ENCODE measurements at regions not wholly inside any gene's neighbourhood (a gene's known extent, or its start where the extent isn't known, plus 50 kb on each side); places are given as distances from the start of the nearest gene placed in this dataset.

GRCh38 chr1:21342961-21343838, 52.9 kb upstream of the ECE1 start (continued):
- TF ChIP-seq ZNF175 (CRISPR knock-in tag; IDR thresholded peaks at IDR 0.05; ENCODE audit: low read depth) (no peak), LCOR (CRISPR knock-in tag; IDR thresholded peaks at IDR 0.05) (0 out of 2 replicates have a peak, but pooled peaks have one; percentile 19), CXXC5 (CRISPR knock-in tag; IDR thresholded peaks at IDR 0.05) (no peak), NELFE (IDR thresholded peaks at IDR 0.05; ENCODE audit: insufficient read depth, insufficient read length) (no peak), ZNF232 (CRISPR knock-in tag; IDR thresholded peaks at IDR 0.05) (0 out of 2 replicates have a peak, but pooled peaks have one; percentile 25), BCL6 (CRISPR knock-in tag; IDR thresholded peaks at IDR 0.05) (no peak), ZNF197 (CRISPR knock-in tag; IDR thresholded peaks at IDR 0.05; ENCODE audit: low read depth) (no peak), GABPB1 (CRISPR knock-in tag; IDR thresholded peaks at IDR 0.05) (0 out of 2 replicates have a peak, but pooled peaks have one; percentile 29), NFRKB (IDR thresholded peaks at IDR 0.05; ENCODE audit: low read depth) (no peak), ZNF324 (CRISPR knock-in tag; IDR thresholded peaks at IDR 0.05) (no peak), SLC30A9 (CRISPR knock-in tag; IDR thresholded peaks at IDR 0.05) (no peak), BCLAF1 (IDR thresholded peaks at IDR 0.05; ENCODE audit: borderline replicate concordance in 1 of 2, control insufficient read depth in 1 of 2, low read depth in 2 of 2, low read length in 1 of 2) (no peak), SP2 (IDR thresholded peaks at IDR 0.05; ENCODE audit: extremely low read depth, low read depth, low read length, poor library complexity, severe bottlenecking) (no peak), SMARCC2 (IDR thresholded peaks at IDR 0.05; ENCODE audit: low read depth) (no peak), ZC3H8 (IDR thresholded peaks at IDR 0.05) (no peak), MTA1 (IDR thresholded peaks at IDR 0.05; ENCODE audit: borderline replicate concordance) (no peak), POLR2A (conservative IDR thresholded peaks at IDR 0.05) (no peak), ARNT (IDR thresholded peaks at IDR 0.05) (no peak), HMG20B (CRISPR knock-in tag; IDR thresholded peaks at IDR 0.05) (no peak), ZNF696 (CRISPR knock-in tag; conservative IDR thresholded peaks at IDR 0.05) (no peak), MBD1 (CRISPR knock-in tag; IDR thresholded peaks at IDR 0.05) (no peak)
- TF ChIP-seq, protein P1, sequence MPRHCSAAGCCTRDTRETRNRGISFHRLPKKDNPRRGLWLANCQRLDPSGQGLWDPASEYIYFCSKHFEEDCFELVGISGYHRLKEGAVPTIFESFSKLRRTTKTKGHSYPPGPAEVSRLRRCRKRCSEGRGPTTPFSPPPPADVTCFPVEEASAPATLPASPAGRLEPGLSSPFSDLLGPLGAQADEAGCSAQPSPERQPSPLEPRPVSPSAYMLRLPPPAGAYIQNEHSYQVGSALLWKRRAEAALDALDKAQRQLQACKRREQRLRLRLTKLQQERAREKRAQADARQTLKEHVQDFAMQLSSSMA (CRISPR knock-in tag; IDR thresholded peaks at IDR 0.05) = no peak
- TF ChIP-seq, protein P2, sequence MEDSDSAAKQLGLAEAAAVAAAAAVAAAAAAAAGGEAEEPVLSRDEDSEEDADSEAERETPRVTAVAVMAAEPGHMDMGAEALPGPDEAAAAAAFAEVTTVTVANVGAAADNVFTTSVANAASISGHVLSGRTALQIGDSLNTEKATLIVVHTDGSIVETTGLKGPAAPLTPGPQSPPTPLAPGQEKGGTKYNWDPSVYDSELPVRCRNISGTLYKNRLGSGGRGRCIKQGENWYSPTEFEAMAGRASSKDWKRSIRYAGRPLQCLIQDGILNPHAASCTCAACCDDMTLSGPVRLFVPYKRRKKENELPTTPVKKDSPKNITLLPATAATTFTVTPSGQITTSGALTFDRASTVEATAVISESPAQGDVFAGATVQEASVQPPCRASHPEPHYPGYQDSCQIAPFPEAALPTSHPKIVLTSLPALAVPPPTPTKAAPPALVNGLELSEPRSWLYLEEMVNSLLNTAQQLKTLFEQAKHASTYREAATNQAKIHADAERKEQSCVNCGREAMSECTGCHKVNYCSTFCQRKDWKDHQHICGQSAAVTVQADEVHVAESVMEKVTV (CRISPR knock-in tag; IDR thresholded peaks at IDR 0.05) = no peak

Measured in K562 (cell line).